HG02885 (cell line): ENCODE measurements at regions not wholly inside any gene's neighbourhood (a gene's known extent, or its start where the extent isn't known, plus 50 kb on each side); places are given as distances from the start of the nearest gene placed in this dataset.
"Not testable (repeated sequence)": the region's sequence is repeated elsewhere in the genome, so short reads cannot be mapped to it uniquely, and the experiment has no call there.

ENCODE experiments used
- ATAC-seq: cut with Tn5 transposase; IDR thresholded peaks from one replicate; pipeline ENCODE4 v1.9.1; 2021; ENCODE audit warnings: mild to moderate bottlenecking; ENCODE audit not compliant: unreplicated experiment, poor library complexity

GRCh38 chr18:55999641-56000040 lies 411.6 kb upstream of the TCF4 start:
- ATAC-seq = no peak

GRCh38 chr18:55998801-55999385 lies 410.9 kb upstream of the TCF4 start:
- no peak for ATAC-seq

- no peak for ATAC-seq
Measured at GRCh38 chr18:55998071-55998522, 410.1 kb upstream of the TCF4 start.

- ATAC-seq = peak; percentile 53
Measured at GRCh38 chr18:55997151-55997561, 409.2 kb upstream of the TCF4 start.

- ATAC-seq = no peak
Measured at GRCh38 chr18:55996717-55997116, 408.7 kb upstream of the TCF4 start.

- no peak for ATAC-seq
Measured at GRCh38 chr18:55990186-55990585, 402.2 kb upstream of the TCF4 start.

- ATAC-seq = no peak
Measured at GRCh38 chr18:55988537-55988936, 400.5 kb upstream of the TCF4 start.

GRCh38 chr18:55983433-55983832 lies 395.4 kb upstream of the TCF4 start:
- no peak for ATAC-seq

- ATAC-seq = no peak
Measured at GRCh38 chr18:55982992-55983391, 395.0 kb upstream of the TCF4 start.

GRCh38 chr18:55981712-55982475 lies 393.9 kb upstream of the TCF4 start:
- ATAC-seq = peak; percentile 88

- ATAC-seq = no peak
Measured at GRCh38 chr18:55974521-55974920, 386.5 kb upstream of the TCF4 start.

GRCh38 chr18:55968550-55968949 lies 380.6 kb upstream of the TCF4 start:
- no peak for ATAC-seq

- no peak for ATAC-seq
Measured at GRCh38 chr18:55967019-55967418, 379.0 kb upstream of the TCF4 start.

GRCh38 chr18:55964171-55964570 lies 376.2 kb upstream of the TCF4 start:
- no peak for ATAC-seq

GRCh38 chr18:55953326-55953725 lies 365.3 kb upstream of the TCF4 start:
- no peak for ATAC-seq

GRCh38 chr18:55951738-55952137 lies 363.7 kb upstream of the TCF4 start:
- ATAC-seq = not testable (repeated sequence)

- no peak for ATAC-seq
Measured at GRCh38 chr18:55950379-55951166, 362.6 kb upstream of the TCF4 start.

- ATAC-seq = no peak
Measured at GRCh38 chr18:55934821-55935220, 346.8 kb upstream of the TCF4 start.

- no peak for ATAC-seq
Measured at GRCh38 chr18:55932675-55933074, 344.7 kb upstream of the TCF4 start.

GRCh38 chr18:55927831-55928230 lies 339.8 kb upstream of the TCF4 start:
- no peak for ATAC-seq

- ATAC-seq = no peak
Measured at GRCh38 chr18:55925772-55926171, 337.8 kb upstream of the TCF4 start.
